Mesendoderm (in vitro differentiated cells): ENCODE measurements at regions not wholly inside any gene's neighbourhood (a gene's known extent, or its start where the extent isn't known, plus 50 kb on each side); places are given as distances from the start of the nearest gene placed in this dataset.

ENCODE experiments used
- DNase-seq: peaks from one replicate; pipeline ENCODE4 v3.0.0; 2013
- H2AK5ac ChIP-seq: 2 replicates; pipeline ENCODE4 v1.6.1; 2013; ENCODE audit warnings: low read length, inconsistent platforms
- H2BK120ac ChIP-seq: 2 replicates; pipeline ENCODE4 v1.6.1; 2013; ENCODE audit warnings: low read depth, mild to moderate bottlenecking, low read length, moderate library complexity, mixed read lengths
- H2BK15ac ChIP-seq: replicated peaks from 2 replicates; pipeline ENCODE4 v1.6.1; 2013; ENCODE audit warnings: low read depth, mild to moderate bottlenecking, moderate library complexity
- H2BK5ac ChIP-seq: 2 replicates; pipeline ENCODE4 v1.6.1; 2013; ENCODE audit warnings: low read length, inconsistent platforms
- H3K18ac ChIP-seq: 2 replicates; pipeline ENCODE4 v1.6.1; 2013; ENCODE audit warnings: mild to moderate bottlenecking, low read length, mixed read lengths
- H3K23ac ChIP-seq: one replicate; pipeline ENCODE4 v1.6.1; 2013; ENCODE audit warnings: low read length
- H3K27ac ChIP-seq: 2 replicates; pipeline ENCODE4 v1.5.1; 2013; ENCODE audit warnings: low read depth, mild to moderate bottlenecking, inconsistent platforms, low read length, moderate library complexity
- H3K27me3 ChIP-seq: 2 replicates; pipeline ENCODE4 v1.6.1; 2013; ENCODE audit warnings: low read length, control low read depth, mild to moderate bottlenecking, inconsistent platforms; ENCODE audit not compliant: insufficient read depth, poor library complexity
- H3K36me3 ChIP-seq: 2 replicates; pipeline ENCODE4 v1.6.1; 2013; ENCODE audit warnings: low read length, inconsistent platforms; ENCODE audit not compliant: control insufficient read depth, insufficient read depth
- H3K4ac ChIP-seq: one replicate; pipeline ENCODE4 v1.6.1; 2013; ENCODE audit warnings: low read depth, mild to moderate bottlenecking, low read length, moderate library complexity
- H3K4me1 ChIP-seq: 2 replicates; pipeline ENCODE4 v1.6.1; 2013; ENCODE audit warnings: low read depth, low read length, inconsistent platforms; ENCODE audit not compliant: control insufficient read depth
- H3K4me2 ChIP-seq: 2 replicates; pipeline ENCODE4 v1.6.1; 2013; ENCODE audit warnings: low read length
- H3K4me3 ChIP-seq: 2 replicates; pipeline ENCODE4 v1.5.1; 2013; ENCODE audit warnings: mild to moderate bottlenecking, low read length
- H3K56ac ChIP-seq: one replicate; pipeline ENCODE4 v1.6.1; 2013; ENCODE audit warnings: low read length
- H3K79me1 ChIP-seq: 2 replicates; pipeline ENCODE4 v1.6.1; 2013; ENCODE audit warnings: low read length, inconsistent platforms
- H3K79me2 ChIP-seq: 2 replicates; pipeline ENCODE4 v1.6.1; 2013; ENCODE audit warnings: mild to moderate bottlenecking, low read length; ENCODE audit not compliant: control insufficient read depth, insufficient read depth
- H3K9ac ChIP-seq: 2 replicates; pipeline ENCODE4 v1.6.1; 2013; ENCODE audit warnings: low read length, inconsistent platforms
- H4K5ac ChIP-seq: one replicate; pipeline ENCODE4 v1.6.1; 2013; ENCODE audit warnings: low read length
- H4K8ac ChIP-seq: one replicate; pipeline ENCODE4 v1.6.1; 2013; ENCODE audit warnings: low read depth, mild to moderate bottlenecking, control low read depth, low read length, moderate library complexity
- WGBS: extraction: QIAGEN DNeasy Blood & Tissue Kit; methylation state at CpG from one replicate; pipeline ENCODE4 v1.1.7; 2013; ENCODE audit warnings: low lambda C conversion rate, missing lambda C conversion rate; ENCODE audit not compliant: insufficient coverage; ENCODE audit errors: extremely low coverage; 5-methylcytosine and 5-hydroxymethylcytosine counted together

DNA sequence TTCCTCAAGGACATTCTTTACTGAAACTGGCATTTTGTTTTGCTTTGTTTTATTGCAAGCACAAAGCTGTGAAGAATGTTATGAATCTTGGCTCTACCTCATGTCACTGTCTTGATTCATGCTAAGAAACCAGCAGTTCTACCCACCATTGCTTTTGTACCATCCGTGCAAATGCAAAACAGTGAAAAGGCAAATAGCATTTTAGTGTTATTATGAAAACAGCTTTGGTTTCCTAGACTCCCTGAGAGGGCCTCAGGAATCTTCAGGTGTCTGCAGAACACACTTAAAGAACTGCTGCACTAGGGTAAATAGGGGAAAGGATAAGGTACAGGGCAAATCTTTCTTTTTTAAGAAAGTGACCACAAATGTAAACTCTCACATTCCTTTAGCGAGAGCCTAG is 318.9 kb downstream of the AHR start:
- H4K8ac ChIP-seq: no peak overlapping the region
- H2BK15ac ChIP-seq: no peak overlapping the region
- H3K4ac ChIP-seq: no peak overlapping the region
- H2BK120ac ChIP-seq: no peak overlapping the region
- no peaks in the 10 kb centered on the region for H3K79me2 ChIP-seq
- H3K18ac ChIP-seq: no peak overlapping the region
- no peak overlapping the region for H2AK5ac ChIP-seq
- no peak overlapping the region for H3K9ac ChIP-seq
- no peak overlapping the region for H2BK5ac ChIP-seq
- H3K79me1 ChIP-seq: no peaks in the 10 kb centered on the region
- no peaks in the 10 kb centered on the region for H3K36me3 ChIP-seq
- no peak overlapping the region for H3K23ac ChIP-seq
- DNase-seq: no peak
- WGBS: no CpG with 5 or more reads among the region's 2 CpGs
- H3K4me2 ChIP-seq: no peak overlapping the region
- H3K56ac ChIP-seq: no peak overlapping the region
- no peak overlapping the region for H3K27ac ChIP-seq
- no peak overlapping the region for H4K5ac ChIP-seq
- no peak overlapping the region for H3K4me3 ChIP-seq
- H3K27me3 ChIP-seq: no peaks in the 10 kb centered on the region
- H3K4me1 ChIP-seq: no peaks in the 10 kb centered on the region

DNA sequence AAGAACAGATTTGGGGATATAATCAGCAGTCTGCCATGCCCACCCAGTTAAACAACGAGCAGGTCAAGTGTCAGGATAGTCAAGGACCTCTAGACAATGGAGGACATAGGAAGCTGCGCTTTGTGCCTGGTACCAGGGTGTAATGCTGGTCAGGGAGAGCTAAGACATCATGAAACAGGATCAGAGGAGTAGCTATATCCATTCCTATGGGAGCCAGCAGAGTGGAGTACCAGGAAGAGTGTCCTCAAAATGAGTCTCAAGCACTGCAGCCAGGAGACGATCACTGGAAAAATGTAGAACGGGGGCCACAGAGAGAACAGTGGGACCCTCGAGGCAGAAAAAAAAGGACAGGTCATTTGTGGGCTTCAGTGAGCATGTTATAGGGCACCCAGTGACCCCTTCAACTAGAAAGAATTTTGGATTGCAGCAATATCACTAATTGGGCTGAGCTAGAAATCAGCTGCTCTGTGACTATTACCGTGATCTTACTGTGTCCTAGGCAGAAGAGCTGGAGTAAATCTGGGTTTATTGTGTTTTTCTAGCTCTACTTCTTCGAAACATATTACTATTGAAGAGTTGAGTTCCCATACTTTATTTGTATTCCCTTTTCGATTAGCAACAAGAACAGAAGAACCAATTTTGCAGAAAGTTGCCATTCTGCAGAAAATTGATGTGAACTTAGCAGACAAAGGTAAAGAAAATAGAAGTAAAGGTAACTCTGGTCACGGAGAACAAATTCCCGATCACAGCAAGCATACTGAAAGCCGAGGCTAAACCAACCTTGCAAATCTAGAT is 319.6 kb downstream of the AHR start:
- H3K4ac ChIP-seq: no peak overlapping the region
- H3K36me3 ChIP-seq: no peaks in the 10 kb centered on the region
- no peaks in the 10 kb centered on the region for H3K79me2 ChIP-seq
- DNase-seq: no peak
- H3K4me2 ChIP-seq: no peak overlapping the region
- no peaks in the 10 kb centered on the region for H3K79me1 ChIP-seq
- no peak overlapping the region for H4K8ac ChIP-seq
- no peak overlapping the region for H3K4me3 ChIP-seq
- no peak overlapping the region for H4K5ac ChIP-seq
- no peak overlapping the region for H3K23ac ChIP-seq
- H3K27ac ChIP-seq: no peak overlapping the region
- H3K4me1 ChIP-seq: no peaks in the 10 kb centered on the region
- H3K56ac ChIP-seq: no peak overlapping the region
- no peaks in the 10 kb centered on the region for H3K27me3 ChIP-seq
- H2AK5ac ChIP-seq: no peak overlapping the region
- H2BK15ac ChIP-seq: no peak overlapping the region
- no CpG with 5 or more reads among the region's 11 CpGs for WGBS
- H2BK120ac ChIP-seq: no peak overlapping the region
- H2BK5ac ChIP-seq: no peak overlapping the region
- no peak overlapping the region for H3K9ac ChIP-seq
- H3K18ac ChIP-seq: no peak overlapping the region

DNA sequence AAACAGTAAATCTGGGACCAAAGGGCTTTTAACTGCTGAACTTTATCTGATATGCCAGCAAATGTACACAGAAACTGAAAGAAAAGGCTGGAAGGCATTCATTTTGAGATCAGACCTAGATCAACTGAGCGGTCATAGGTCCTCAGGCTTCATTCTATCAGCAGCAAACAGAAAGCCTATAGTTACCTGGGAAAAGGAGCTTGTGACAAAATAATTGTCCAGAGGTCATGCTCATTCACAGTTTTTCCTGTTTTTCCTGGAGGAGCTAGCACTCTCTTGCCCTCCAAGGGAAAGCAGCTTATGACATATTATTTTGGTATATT is 320.2 kb downstream of the AHR start:
- H3K79me1 ChIP-seq: no peaks in the 10 kb centered on the region

DNA sequence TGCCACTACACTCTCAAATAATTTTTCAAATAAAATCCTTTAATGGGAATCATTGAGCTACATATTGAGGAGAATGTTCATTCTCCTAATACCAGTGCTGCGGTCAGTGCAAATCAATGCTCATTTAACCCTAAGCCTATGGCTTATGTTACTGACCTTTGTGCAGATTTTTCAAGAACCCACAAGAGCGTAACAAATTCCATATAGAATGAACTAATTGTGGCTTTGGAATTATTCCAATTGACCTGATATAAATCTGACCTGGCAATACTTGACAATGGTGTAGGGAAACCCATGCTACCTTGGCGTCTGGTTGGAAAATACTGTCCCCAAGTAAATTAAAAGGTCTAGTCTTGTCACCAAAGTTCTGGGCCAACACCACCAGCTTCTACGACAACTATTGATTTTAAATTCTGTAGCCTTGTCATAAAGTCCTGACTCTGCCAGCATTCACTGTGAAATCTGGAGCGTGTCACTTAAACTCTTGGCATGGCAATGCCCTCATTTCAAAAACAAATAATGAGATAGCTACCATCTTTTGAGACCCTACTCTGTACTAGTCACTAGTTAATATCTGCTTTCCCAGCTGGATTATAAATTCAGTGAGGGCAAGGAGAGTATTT is 320.9 kb downstream of the AHR start:
- H3K23ac ChIP-seq: no peak overlapping the region
- no peak overlapping the region for H3K4ac ChIP-seq
- H2BK120ac ChIP-seq: no peak overlapping the region
- H3K9ac ChIP-seq: no peak overlapping the region
- no peak overlapping the region for H3K4me2 ChIP-seq
- H2BK5ac ChIP-seq: no peak overlapping the region
- H2AK5ac ChIP-seq: no peak overlapping the region
- H3K36me3 ChIP-seq: no peaks in the 10 kb centered on the region
- H3K27me3 ChIP-seq: no peaks in the 10 kb centered on the region
- H3K4me1 ChIP-seq: no peaks in the 10 kb centered on the region
- H4K5ac ChIP-seq: no peak overlapping the region
- no CpG with 5 or more reads among the region's 5 CpGs for WGBS
- H3K56ac ChIP-seq: no peak overlapping the region
- no peak overlapping the region for H3K27ac ChIP-seq
- H2BK15ac ChIP-seq: no peak overlapping the region
- no peak overlapping the region for H3K4me3 ChIP-seq
- no peaks in the 10 kb centered on the region for H3K79me1 ChIP-seq
- no peaks in the 10 kb centered on the region for H3K79me2 ChIP-seq
- H3K18ac ChIP-seq: no peak overlapping the region
- H4K8ac ChIP-seq: no peak overlapping the region
- DNase-seq: no peak

More for the DNA sequence above, 320.2 kb downstream of the AHR start:
- Histone ChIP-seq H3K4me2 (no peak overlapping the region), H3K4me1 (no peaks in the 10 kb centered on the region), H2BK15ac (no peak overlapping the region), H3K56ac (no peak overlapping the region), H3K4ac (no peak overlapping the region), H2AK5ac (no peak overlapping the region), H3K23ac (no peak overlapping the region), H3K79me2 (no peaks in the 10 kb centered on the region), H4K5ac (no peak overlapping the region), H4K8ac (no peak overlapping the region), H3K27ac (no peak overlapping the region), H3K9ac (no peak overlapping the region), H3K27me3 (no peaks in the 10 kb centered on the region), H3K4me3 (no peak overlapping the region), H2BK5ac (no peak overlapping the region), H3K18ac (no peak overlapping the region), H3K36me3 (no peaks in the 10 kb centered on the region), H2BK120ac (no peak overlapping the region)
- no CpG with 5 or more reads among the region's 1 CpG for WGBS
- no peak for DNase-seq

DNA sequence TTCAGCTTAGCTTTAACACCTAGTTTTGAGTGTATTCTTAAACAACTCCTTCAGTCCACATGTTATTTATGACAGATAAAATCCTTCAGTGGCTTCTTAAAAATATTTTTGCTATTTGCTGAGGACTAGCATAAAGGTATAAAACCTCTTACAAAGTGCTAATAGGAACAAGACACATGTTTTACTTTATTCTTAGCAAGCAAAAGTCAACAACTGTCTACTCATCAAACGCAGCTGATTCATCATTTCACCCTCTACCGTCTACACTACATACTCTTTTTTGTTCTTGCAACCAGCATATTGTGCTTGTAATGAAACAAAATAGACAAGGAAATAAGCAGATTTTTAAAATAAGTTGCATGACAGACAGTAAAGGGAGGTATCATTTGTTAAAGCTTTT is 319.7 kb downstream of the SNX13 start:
- Histone ChIP-seq H2BK120ac (no peak overlapping the region), H3K27ac (no peak overlapping the region)
- 100% methylated on average over 2 of the region's 2 CpGs for WGBS

DNA sequence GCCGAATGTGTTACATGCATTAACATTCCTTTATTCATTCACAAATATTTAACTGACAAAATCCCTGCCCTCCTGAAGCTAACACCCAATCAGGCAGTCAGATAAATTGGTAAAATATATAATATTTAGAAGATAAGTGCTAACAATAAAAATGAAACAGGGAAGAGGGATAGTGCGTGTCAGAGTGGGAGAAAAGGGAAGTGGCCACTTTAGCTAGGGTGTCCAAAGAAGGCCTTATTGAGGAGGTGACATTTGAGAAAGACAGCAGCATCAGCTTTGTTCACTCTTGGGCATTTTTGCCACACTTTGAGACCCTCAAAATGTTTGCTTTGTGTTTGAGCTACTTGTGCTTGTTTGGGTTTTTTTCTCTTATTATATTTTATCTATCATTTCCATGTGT is 317.8 kb downstream of the SNX13 start:
- Histone ChIP-seq H2BK120ac (no peak overlapping the region), H3K4ac (no peak overlapping the region), H3K4me2 (no peak overlapping the region), H3K79me2 (no peaks in the 10 kb centered on the region), H3K56ac (no peak overlapping the region), H3K9ac (no peak overlapping the region), H4K5ac (no peak overlapping the region), H3K36me3 (no peaks in the 10 kb centered on the region), H3K27ac (no peak overlapping the region), H3K18ac (no peak overlapping the region), H4K8ac (no peak overlapping the region), H2BK5ac (no peak overlapping the region), H3K79me1 (no peaks in the 10 kb centered on the region), H3K23ac (no peak overlapping the region), H3K27me3 (no peaks in the 10 kb centered on the region), H2AK5ac (no peak overlapping the region), H3K4me1 (no peaks in the 10 kb centered on the region), H3K4me3 (no peak overlapping the region), H2BK15ac (no peak overlapping the region)
- DNase-seq: no peak
- WGBS: no CpG with 5 or more reads among the region's 2 CpGs

More for the DNA sequence above, 319.7 kb downstream of the SNX13 start:
- H3K23ac ChIP-seq: no peak overlapping the region
- no peaks in the 10 kb centered on the region for H3K36me3 ChIP-seq
- no peak overlapping the region for H3K9ac ChIP-seq
- no peak overlapping the region for H3K18ac ChIP-seq
- no peaks in the 10 kb centered on the region for H3K79me1 ChIP-seq
- no peaks in the 10 kb centered on the region for H3K27me3 ChIP-seq
- H3K56ac ChIP-seq: no peak overlapping the region
- no peak overlapping the region for H3K4me3 ChIP-seq
- no peaks in the 10 kb centered on the region for H3K4me1 ChIP-seq
- H2AK5ac ChIP-seq: no peak overlapping the region
- H2BK15ac ChIP-seq: no peak overlapping the region
- no peak overlapping the region for H4K8ac ChIP-seq
- H3K79me2 ChIP-seq: no peaks in the 10 kb centered on the region
- no peak overlapping the region for H3K4ac ChIP-seq
- H2BK5ac ChIP-seq: no peak overlapping the region
- no peak overlapping the region for H4K5ac ChIP-seq
- DNase-seq: no peak
- no peak overlapping the region for H3K4me2 ChIP-seq
